ENCODE measurements at regions not wholly inside any gene's neighbourhood (a gene's known extent, or its start where the extent isn't known, plus 50 kb on each side); places are given as distances from the start of the nearest gene placed in this dataset.

GRCh38 chr12:58602736-58603135 is 317.6 kb downstream of the LRIG3 start:
- no peak for DNase-seq (ENCODE audit: low spot score)
- no peak for ATAC-seq

GRCh38 chr12:58607805-58608204 is 312.5 kb downstream of the LRIG3 start:
- DNase-seq (ENCODE audit: low spot score), result no peak

GRCh38 chr12:58608711-58609110 is 311.6 kb downstream of the LRIG3 start:
- DNase-seq (ENCODE audit: low spot score), result no peak

More at GRCh38 chr12:58607805-58608204, 312.5 kb downstream of the LRIG3 start:
- ATAC-seq, result no peak

GRCh38 chr12:58615047-58615446 is 305.3 kb downstream of the LRIG3 start:
- DNase-seq (ENCODE audit: low spot score) (no peak), ATAC-seq (no peak)

More at GRCh38 chr12:58608711-58609110, 311.6 kb downstream of the LRIG3 start:
- ATAC-seq, result no peak

- ATAC-seq (no peak), DNase-seq (ENCODE audit: low spot score) (no peak)
Observed at GRCh38 chr12:58615576-58615975, 304.7 kb downstream of the LRIG3 start.

GRCh38 chr12:58616618-58617017 is 303.7 kb downstream of the LRIG3 start:
- ATAC-seq (no peak), DNase-seq (ENCODE audit: low spot score) (no peak)

- DNase-seq (ENCODE audit: low spot score) (no peak), ATAC-seq (no peak)
Observed at GRCh38 chr12:58621126-58621525, 299.2 kb downstream of the LRIG3 start.

GRCh38 chr12:58629376-58629775 is 290.9 kb downstream of the LRIG3 start:
- no peak for ATAC-seq
- DNase-seq (ENCODE audit: low spot score), result no peak

- DNase-seq (ENCODE audit: low spot score) (no peak), ATAC-seq (no peak)
Observed at GRCh38 chr12:58633479-58633878, 286.8 kb downstream of the LRIG3 start.

GRCh38 chr12:58639318-58639934 is 280.9 kb downstream of the LRIG3 start:
- DNase-seq (ENCODE audit: low spot score), result no peak
- ATAC-seq, result peak; percentile 19

- DNase-seq (ENCODE audit: low spot score) (no peak), ATAC-seq (no peak)
Observed at GRCh38 chr12:58640314-58640713, 280.0 kb downstream of the LRIG3 start.

- no peak for DNase-seq (ENCODE audit: low spot score)
- ATAC-seq, result no peak
Observed at GRCh38 chr12:58645946-58646345, 274.4 kb downstream of the LRIG3 start.

GRCh38 chr12:58647495-58647894 is 272.8 kb downstream of the LRIG3 start:
- ATAC-seq, result no peak
- DNase-seq (ENCODE audit: low spot score), result no peak

- ATAC-seq (no peak), DNase-seq (ENCODE audit: low spot score) (no peak)
Observed at GRCh38 chr12:58648176-58648575, 272.1 kb downstream of the LRIG3 start.

- no peak for DNase-seq (ENCODE audit: low spot score)
- ATAC-seq, result no peak
Observed at GRCh38 chr12:58651850-58652249, 268.5 kb downstream of the LRIG3 start.

GRCh38 chr12:58654021-58654420 is 266.3 kb downstream of the LRIG3 start:
- ATAC-seq (no peak), DNase-seq (ENCODE audit: low spot score) (no peak)

GRCh38 chr12:58655375-58655774 is 264.9 kb downstream of the LRIG3 start:
- no peak for DNase-seq (ENCODE audit: low spot score)
- ATAC-seq, result no peak

- no peak for DNase-seq (ENCODE audit: low spot score)
- no peak for ATAC-seq
Observed at GRCh38 chr12:58656254-58657009, 263.9 kb downstream of the LRIG3 start.

GRCh38 chr12:58657190-58657589 is 263.1 kb downstream of the LRIG3 start:
- ATAC-seq, result no peak
- DNase-seq (ENCODE audit: low spot score), result no peak

- DNase-seq (ENCODE audit: low spot score) (no peak), ATAC-seq (no peak)
Observed at GRCh38 chr12:58665375-58665774, 254.9 kb downstream of the LRIG3 start.

- ATAC-seq, result no peak
- no peak for DNase-seq (ENCODE audit: low spot score)
Observed at GRCh38 chr12:58668233-58668632, 252.1 kb downstream of the LRIG3 start.

GRCh38 chr12:58668871-58669270 is 251.4 kb downstream of the LRIG3 start:
- no peak for ATAC-seq

GRCh38 chr12:58670623-58671022 is 249.7 kb downstream of the LRIG3 start:
- no peak for ATAC-seq
- DNase-seq (ENCODE audit: low spot score), result no peak

More at GRCh38 chr12:58668871-58669270, 251.4 kb downstream of the LRIG3 start:
- no peak for DNase-seq (ENCODE audit: low spot score)

Data from left lobe of liver (tissue), 2 donors.